ENCODE measurements at regions not wholly inside any gene's neighbourhood (a gene's known extent, or its start where the extent isn't known, plus 50 kb on each side); places are given as distances from the start of the nearest gene placed in this dataset.

DNA sequence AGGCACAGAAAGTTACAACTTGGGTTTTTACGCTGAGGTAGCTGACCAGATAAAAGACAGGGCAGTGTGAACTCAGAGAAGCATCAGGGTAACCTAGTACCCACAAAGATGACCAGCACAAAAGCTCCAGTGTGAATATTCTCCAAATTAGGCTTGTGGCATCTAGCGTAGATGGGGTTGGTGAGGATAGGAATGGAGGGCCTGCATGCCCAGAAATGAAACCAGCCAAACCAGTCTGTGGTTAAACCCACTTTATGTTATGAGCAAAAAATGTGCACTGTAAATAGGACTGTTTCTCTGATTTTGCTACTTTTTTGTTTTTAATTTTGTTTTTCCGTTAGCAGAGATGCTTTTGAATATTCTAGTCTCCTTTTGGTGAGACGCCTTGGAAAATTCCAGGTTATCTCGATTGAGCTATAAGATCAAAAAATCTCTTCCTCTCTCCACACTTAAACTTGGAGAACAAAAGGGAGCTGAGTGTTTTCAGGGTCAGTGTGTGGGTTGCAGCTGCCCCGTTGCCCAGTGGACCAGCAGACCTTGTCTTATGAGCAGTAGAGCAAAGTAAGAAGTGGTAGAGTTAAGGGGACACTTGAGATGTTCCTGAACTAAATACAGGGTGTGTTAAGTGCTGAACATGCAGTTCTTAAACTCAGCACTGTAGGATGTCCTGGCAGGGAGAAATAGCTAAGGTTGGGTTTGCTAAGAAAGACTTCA is 132.9 kb downstream of the C3orf38 start:
- TF ChIP-seq SCRT1 (tag by site-specific recombination; IDR thresholded peaks at IDR 0.05; ENCODE audit: borderline replicate concordance): no peak
- no peak for TF ChIP-seq ZNF529 (tag by site-specific recombination; IDR thresholded peaks at IDR 0.05; ENCODE audit: insufficient replicate concordance)
- TF ChIP-seq YY2 (tag by site-specific recombination; IDR thresholded peaks at IDR 0.05): no peak
- TF ChIP-seq HOXD13 (CRISPR knock-in tag; IDR thresholded peaks at IDR 0.05; ENCODE audit: borderline replicate concordance): no peak
- no peak for TF ChIP-seq ZNF664 (tag by site-specific recombination; IDR thresholded peaks at IDR 0.05)
- TF ChIP-seq ZNF19 (tag by site-specific recombination; IDR thresholded peaks at IDR 0.05; ENCODE audit: low read depth): no peak
- no peak for TF ChIP-seq YY1 (tag by site-specific recombination; IDR thresholded peaks at IDR 0.05)
- TF ChIP-seq, protein P1, sequence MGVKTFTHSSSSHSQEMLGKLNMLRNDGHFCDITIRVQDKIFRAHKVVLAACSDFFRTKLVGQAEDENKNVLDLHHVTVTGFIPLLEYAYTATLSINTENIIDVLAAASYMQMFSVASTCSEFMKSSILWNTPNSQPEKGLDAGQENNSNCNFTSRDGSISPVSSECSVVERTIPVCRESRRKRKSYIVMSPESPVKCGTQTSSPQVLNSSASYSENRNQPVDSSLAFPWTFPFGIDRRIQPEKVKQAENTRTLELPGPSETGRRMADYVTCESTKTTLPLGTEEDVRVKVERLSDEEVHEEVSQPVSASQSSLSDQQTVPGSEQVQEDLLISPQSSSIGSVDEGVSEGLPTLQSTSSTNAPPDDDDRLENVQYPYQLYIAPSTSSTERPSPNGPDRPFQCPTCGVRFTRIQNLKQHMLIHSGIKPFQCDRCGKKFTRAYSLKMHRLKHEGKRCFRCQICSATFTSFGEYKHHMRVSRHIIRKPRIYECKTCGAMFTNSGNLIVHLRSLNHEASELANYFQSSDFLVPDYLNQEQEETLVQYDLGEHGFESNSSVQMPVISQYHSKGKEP (tag by site-specific recombination; IDR thresholded peaks at IDR 0.05): no peak
- TF ChIP-seq, protein P2, sequence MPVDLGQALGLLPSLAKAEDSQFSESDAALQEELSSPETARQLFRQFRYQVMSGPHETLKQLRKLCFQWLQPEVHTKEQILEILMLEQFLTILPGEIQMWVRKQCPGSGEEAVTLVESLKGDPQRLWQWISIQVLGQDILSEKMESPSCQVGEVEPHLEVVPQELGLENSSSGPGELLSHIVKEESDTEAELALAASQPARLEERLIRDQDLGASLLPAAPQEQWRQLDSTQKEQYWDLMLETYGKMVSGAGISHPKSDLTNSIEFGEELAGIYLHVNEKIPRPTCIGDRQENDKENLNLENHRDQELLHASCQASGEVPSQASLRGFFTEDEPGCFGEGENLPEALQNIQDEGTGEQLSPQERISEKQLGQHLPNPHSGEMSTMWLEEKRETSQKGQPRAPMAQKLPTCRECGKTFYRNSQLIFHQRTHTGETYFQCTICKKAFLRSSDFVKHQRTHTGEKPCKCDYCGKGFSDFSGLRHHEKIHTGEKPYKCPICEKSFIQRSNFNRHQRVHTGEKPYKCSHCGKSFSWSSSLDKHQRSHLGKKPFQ (tag by site-specific recombination; IDR thresholded peaks at IDR 0.05): no peak
- TF ChIP-seq MYNN (tag by site-specific recombination; IDR thresholded peaks at IDR 0.05; ENCODE audit: borderline replicate concordance): no peak
- TF ChIP-seq, protein P3, sequence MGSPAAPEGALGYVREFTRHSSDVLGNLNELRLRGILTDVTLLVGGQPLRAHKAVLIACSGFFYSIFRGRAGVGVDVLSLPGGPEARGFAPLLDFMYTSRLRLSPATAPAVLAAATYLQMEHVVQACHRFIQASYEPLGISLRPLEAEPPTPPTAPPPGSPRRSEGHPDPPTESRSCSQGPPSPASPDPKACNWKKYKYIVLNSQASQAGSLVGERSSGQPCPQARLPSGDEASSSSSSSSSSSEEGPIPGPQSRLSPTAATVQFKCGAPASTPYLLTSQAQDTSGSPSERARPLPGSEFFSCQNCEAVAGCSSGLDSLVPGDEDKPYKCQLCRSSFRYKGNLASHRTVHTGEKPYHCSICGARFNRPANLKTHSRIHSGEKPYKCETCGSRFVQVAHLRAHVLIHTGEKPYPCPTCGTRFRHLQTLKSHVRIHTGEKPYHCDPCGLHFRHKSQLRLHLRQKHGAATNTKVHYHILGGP (tag by site-specific recombination; IDR thresholded peaks at IDR 0.05): no peak
- TF ChIP-seq, protein P4, sequence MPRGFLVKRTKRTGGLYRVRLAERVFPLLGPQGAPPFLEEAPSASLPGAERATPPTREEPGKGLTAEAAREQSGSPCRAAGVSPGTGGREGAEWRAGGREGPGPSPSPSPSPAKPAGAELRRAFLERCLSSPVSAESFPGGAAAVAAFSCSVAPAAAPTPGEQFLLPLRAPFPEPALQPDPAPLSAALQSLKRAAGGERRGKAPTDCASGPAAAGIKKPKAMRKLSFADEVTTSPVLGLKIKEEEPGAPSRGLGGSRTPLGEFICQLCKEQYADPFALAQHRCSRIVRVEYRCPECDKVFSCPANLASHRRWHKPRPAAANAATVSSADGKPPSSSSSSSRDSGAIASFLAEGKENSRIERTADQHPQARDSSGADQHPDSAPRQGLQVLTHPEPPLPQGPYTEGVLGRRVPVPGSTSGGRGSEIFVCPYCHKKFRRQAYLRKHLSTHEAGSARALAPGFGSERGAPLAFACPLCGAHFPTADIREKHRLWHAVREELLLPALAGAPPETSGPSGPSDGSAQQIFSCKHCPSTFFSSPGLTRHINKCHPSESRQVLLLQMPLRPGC (tag by site-specific recombination; IDR thresholded peaks at IDR 0.05): no peak
- TF ChIP-seq GLIS2 (tag by site-specific recombination; IDR thresholded peaks at IDR 0.05): no peak
- TF ChIP-seq WT1 (tag by site-specific recombination; IDR thresholded peaks at IDR 0.05): no peak
- TF ChIP-seq, protein P5, sequence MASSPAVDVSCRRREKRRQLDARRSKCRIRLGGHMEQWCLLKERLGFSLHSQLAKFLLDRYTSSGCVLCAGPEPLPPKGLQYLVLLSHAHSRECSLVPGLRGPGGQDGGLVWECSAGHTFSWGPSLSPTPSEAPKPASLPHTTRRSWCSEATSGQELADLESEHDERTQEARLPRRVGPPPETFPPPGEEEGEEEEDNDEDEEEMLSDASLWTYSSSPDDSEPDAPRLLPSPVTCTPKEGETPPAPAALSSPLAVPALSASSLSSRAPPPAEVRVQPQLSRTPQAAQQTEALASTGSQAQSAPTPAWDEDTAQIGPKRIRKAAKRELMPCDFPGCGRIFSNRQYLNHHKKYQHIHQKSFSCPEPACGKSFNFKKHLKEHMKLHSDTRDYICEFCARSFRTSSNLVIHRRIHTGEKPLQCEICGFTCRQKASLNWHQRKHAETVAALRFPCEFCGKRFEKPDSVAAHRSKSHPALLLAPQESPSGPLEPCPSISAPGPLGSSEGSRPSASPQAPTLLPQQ (tag by site-specific recombination; IDR thresholded peaks at IDR 0.05): no peak
- no peak for TF ChIP-seq REPIN1 (tag by site-specific recombination; IDR thresholded peaks at IDR 0.05; ENCODE audit: low read depth)
- TF ChIP-seq KLF7 (tag by site-specific recombination; IDR thresholded peaks at IDR 0.05; ENCODE audit: borderline replicate concordance): no peak
- no peak for TF ChIP-seq ZNF791 (tag by site-specific recombination; IDR thresholded peaks at IDR 0.05)
- no peaks in the 10 kb centered on the region for H3K36me3 ChIP-seq (ENCODE audit: control insufficient read depth in 2 of 2, insufficient read depth in 1 of 2, low read length in 2 of 2)
- H3K4me1 ChIP-seq (ENCODE audit: control insufficient read depth, insufficient read depth, low read length): no peaks in the 10 kb centered on the region
- POLR2A ChIA-PET: no interaction called here
- CTCF ChIA-PET: no interaction called here
- H3K27ac ChIP-seq (ENCODE audit: extremely low read depth, low read depth, low read length): no peak overlapping the region
- H3K4me3 ChIP-seq (ENCODE audit: low read depth, low read length): no peak overlapping the region
- H3K9me3 ChIP-seq (ENCODE audit: control insufficient read depth, insufficient read depth, low read depth, low read length): no peaks in the 10 kb centered on the region

Measured in HEK293 (cell line).